LNCaP clone FGC (cell line): ENCODE measurements at regions not wholly inside any gene's neighbourhood (a gene's known extent, or its start where the extent isn't known, plus 50 kb on each side); places are given as distances from the start of the nearest gene placed in this dataset.

ENCODE experiments used
- DNase-seq: peaks from one replicate; pipeline ENCODE4 v3.0.0-alpha.2; 2011; ENCODE audit warnings: low read depth
- H3K4me3 ChIP-seq: 2 replicates; pipeline ENCODE4 v1.5.1; 2011; ENCODE audit warnings: mild to moderate bottlenecking, low read depth, low read length, control low read depth
- TF ChIP-seq, protein P1 (sequence below): IDR thresholded peaks from 2 replicates; pipeline ENCODE4 v1.5.1; 2012; ENCODE audit warnings: mild to moderate bottlenecking; ENCODE audit not compliant: control insufficient read depth, insufficient read depth; ENCODE audit errors: extremely low read depth

GRCh38 chr16:86669285-86669805 lies 91.0 kb downstream of the FOXL1 start:
- TF ChIP-seq, protein P1, sequence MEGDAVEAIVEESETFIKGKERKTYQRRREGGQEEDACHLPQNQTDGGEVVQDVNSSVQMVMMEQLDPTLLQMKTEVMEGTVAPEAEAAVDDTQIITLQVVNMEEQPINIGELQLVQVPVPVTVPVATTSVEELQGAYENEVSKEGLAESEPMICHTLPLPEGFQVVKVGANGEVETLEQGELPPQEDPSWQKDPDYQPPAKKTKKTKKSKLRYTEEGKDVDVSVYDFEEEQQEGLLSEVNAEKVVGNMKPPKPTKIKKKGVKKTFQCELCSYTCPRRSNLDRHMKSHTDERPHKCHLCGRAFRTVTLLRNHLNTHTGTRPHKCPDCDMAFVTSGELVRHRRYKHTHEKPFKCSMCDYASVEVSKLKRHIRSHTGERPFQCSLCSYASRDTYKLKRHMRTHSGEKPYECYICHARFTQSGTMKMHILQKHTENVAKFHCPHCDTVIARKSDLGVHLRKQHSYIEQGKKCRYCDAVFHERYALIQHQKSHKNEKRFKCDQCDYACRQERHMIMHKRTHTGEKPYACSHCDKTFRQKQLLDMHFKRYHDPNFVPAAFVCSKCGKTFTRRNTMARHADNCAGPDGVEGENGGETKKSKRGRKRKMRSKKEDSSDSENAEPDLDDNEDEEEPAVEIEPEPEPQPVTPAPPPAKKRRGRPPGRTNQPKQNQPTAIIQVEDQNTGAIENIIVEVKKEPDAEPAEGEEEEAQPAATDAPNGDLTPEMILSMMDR = no peak
- no peak overlapping the region for H3K4me3 ChIP-seq
- no peak for DNase-seq

GRCh38 chr16:86669937-86670749 lies 91.8 kb downstream of the FOXL1 start:
- no peak for DNase-seq
- TF ChIP-seq, protein P1 = no peak

GRCh38 chr16:86670750-86671234 lies 92.4 kb downstream of the FOXL1 start:
- TF ChIP-seq, protein P1 = no peak
- DNase-seq = no peak
- no peak overlapping the region for H3K4me3 ChIP-seq

More at GRCh38 chr16:86669937-86670749, 91.8 kb downstream of the FOXL1 start:
- no peak overlapping the region for H3K4me3 ChIP-seq

- DNase-seq = no peak
- no peak overlapping the region for H3K4me3 ChIP-seq
- TF ChIP-seq, protein P1 = no peak
Observed at GRCh38 chr16:86671486-86672178, 93.3 kb downstream of the FOXL1 start.

- DNase-seq = no peak
- H3K4me3 ChIP-seq = no peak overlapping the region
- TF ChIP-seq, protein P1 = no peak
Observed at GRCh38 chr16:86672179-86672863, 94.0 kb downstream of the FOXL1 start.

DNA sequence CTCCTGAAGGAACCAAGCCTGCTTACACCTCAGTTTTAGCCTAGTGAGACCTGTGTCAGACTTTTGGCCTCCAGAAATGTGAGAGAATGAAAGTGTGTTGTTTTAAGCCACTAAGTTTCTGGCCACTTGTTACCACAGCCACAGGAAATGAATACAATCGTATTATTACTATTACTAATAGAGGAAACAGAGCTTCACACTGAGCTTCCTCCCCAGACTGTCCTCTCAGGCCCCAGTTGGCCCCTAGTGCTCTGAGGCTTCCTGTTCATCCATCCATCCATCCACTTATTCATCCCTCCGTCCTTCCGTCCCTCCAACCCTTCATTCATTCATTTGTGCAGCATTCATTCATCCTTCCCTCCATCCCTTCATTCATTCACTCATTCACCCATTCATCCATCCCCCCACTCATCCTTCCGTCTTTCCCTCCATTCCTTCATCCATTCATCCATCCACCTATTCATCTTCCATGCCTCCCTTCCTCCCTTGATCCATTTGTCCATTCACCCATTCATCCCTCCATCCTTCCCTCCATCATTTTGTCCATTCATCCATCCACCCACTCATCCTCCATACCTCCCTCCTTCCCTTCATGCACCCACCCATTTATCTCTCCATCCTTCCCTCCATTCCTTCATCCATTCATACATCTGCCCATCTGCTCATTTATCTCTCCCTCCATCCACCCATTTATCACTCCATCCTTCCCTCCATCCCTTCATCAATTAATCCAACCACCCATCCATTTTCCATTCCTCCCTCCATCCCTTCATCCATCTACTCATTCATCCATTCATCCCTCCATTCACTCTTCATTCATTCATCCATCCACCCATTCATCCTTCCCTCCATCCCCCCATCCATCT lies 95.0 kb downstream of the FOXL1 start:
- DNase-seq = no peak

More for the DNA sequence above, 95.0 kb downstream of the FOXL1 start:
- H3K4me3 ChIP-seq = no peak overlapping the region
- TF ChIP-seq, protein P1 = no peak
